DMS114 treated with DMSO at 0.1 percent for 48 hours (cell line): ENCODE measurements at regions not wholly inside any gene's neighbourhood (a gene's known extent, or its start where the extent isn't known, plus 50 kb on each side); places are given as distances from the start of the nearest gene placed in this dataset.
A peak's percentile ranks its signal among the peaks of the same experiment; 100 is the strongest.

Experiments used
- DNase-seq: peaks from one replicate; lab custom pipeline; 2025; ENCODE audit not compliant: unreplicated experiment; lab: John Stamatoyannopoulos, UW

- DNase-seq, result no peak
Observed at GRCh38 chr15:31953478-31953877, 76.8 kb upstream of the CHRNA7 start.

- no peak for DNase-seq
Observed at GRCh38 chr15:31954374-31955172, 75.7 kb upstream of the CHRNA7 start.

GRCh38 chr15:31955734-31956133 lies 74.6 kb upstream of the CHRNA7 start:
- DNase-seq, result no peak

- no peak for DNase-seq
Observed at GRCh38 chr15:31957581-31957980, 72.7 kb upstream of the CHRNA7 start.

GRCh38 chr15:31964586-31965307 lies 65.6 kb upstream of the CHRNA7 start:
- no peak for DNase-seq

GRCh38 chr15:31970007-31970406 lies 60.3 kb upstream of the CHRNA7 start:
- no peak for DNase-seq

GRCh38 chr15:31973197-31973596 lies 57.1 kb upstream of the CHRNA7 start:
- DNase-seq, result no peak

GRCh38 chr15:31974154-31974794 lies 56.0 kb upstream of the CHRNA7 start:
- no peak for DNase-seq

GRCh38 chr15:31974855-31975829 lies 55.2 kb upstream of the CHRNA7 start:
- DNase-seq, result peak; percentile 41

GRCh38 chr15:31975830-31976229 lies 54.5 kb upstream of the CHRNA7 start:
- DNase-seq, result no peak

- no peak for DNase-seq
Observed at GRCh38 chr15:31977138-31977537, 53.2 kb upstream of the CHRNA7 start.

- peak; percentile 32 for DNase-seq
Observed at GRCh38 chr15:31977812-31978661, 52.3 kb upstream of the CHRNA7 start.
